ENCODE measurements at regions not wholly inside any gene's neighbourhood (a gene's known extent, or its start where the extent isn't known, plus 50 kb on each side); places are given as distances from the start of the nearest gene placed in this dataset.

DNA sequence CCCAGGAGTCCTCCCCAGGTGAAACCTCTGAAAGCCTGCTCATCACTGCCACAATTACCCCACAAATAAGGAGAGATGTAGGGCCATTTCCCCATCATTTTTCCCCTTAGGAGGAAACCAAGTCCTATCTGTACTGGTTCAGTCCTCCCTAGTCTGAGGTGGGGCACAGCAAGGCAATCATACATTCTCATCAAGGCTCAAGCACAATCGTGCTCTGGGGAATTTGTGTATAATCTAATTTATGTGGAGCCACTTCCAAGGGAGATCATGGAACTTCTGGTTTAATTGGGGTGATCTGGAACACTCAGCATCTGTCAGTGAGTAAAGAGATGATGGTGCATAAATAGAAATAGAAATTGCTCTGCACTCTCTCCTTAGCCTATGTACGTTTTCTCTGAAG, 546.9 kb downstream of the IGSF11 start:
- no peak overlapping the region for H3K4me3 ChIP-seq (ENCODE audit: control insufficient read depth, low read depth, low read length)
- DNase-seq (ENCODE audit: low read depth): no peak
- TF ChIP-seq, protein P1, sequence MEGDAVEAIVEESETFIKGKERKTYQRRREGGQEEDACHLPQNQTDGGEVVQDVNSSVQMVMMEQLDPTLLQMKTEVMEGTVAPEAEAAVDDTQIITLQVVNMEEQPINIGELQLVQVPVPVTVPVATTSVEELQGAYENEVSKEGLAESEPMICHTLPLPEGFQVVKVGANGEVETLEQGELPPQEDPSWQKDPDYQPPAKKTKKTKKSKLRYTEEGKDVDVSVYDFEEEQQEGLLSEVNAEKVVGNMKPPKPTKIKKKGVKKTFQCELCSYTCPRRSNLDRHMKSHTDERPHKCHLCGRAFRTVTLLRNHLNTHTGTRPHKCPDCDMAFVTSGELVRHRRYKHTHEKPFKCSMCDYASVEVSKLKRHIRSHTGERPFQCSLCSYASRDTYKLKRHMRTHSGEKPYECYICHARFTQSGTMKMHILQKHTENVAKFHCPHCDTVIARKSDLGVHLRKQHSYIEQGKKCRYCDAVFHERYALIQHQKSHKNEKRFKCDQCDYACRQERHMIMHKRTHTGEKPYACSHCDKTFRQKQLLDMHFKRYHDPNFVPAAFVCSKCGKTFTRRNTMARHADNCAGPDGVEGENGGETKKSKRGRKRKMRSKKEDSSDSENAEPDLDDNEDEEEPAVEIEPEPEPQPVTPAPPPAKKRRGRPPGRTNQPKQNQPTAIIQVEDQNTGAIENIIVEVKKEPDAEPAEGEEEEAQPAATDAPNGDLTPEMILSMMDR (IDR thresholded peaks at IDR 0.05; ENCODE audit: control insufficient read depth, insufficient read depth, low read depth, low read length, missing control alignments): no peak

- no peak for DNase-seq (ENCODE audit: low read depth)
Observed at GRCh38 chr3:118488732-118489131, 545.9 kb downstream of the IGSF11 start.

GRCh38 chr3:118495206-118495605, 539.4 kb downstream of the IGSF11 start:
- TF ChIP-seq, protein P1 (IDR thresholded peaks at IDR 0.05; ENCODE audit: control insufficient read depth, insufficient read depth, low read depth, low read length, missing control alignments): no peak
- no peak overlapping the region for H3K4me3 ChIP-seq (ENCODE audit: control insufficient read depth, low read depth, low read length)
- no peak for DNase-seq (ENCODE audit: low read depth)

More at GRCh38 chr3:118488732-118489131, 545.9 kb downstream of the IGSF11 start:
- H3K4me3 ChIP-seq (ENCODE audit: control insufficient read depth, low read depth, low read length): no peak overlapping the region
- TF ChIP-seq, protein P1 (IDR thresholded peaks at IDR 0.05; ENCODE audit: control insufficient read depth, insufficient read depth, low read depth, low read length, missing control alignments): no peak

GRCh38 chr3:118497274-118497673, 537.4 kb downstream of the IGSF11 start:
- TF ChIP-seq, protein P1 (IDR thresholded peaks at IDR 0.05; ENCODE audit: control insufficient read depth, insufficient read depth, low read depth, low read length, missing control alignments): no peak
- no peak for DNase-seq (ENCODE audit: low read depth)
- H3K4me3 ChIP-seq (ENCODE audit: control insufficient read depth, low read depth, low read length): no peak overlapping the region

- TF ChIP-seq, protein P1 (IDR thresholded peaks at IDR 0.05; ENCODE audit: control insufficient read depth, insufficient read depth, low read depth, low read length, missing control alignments): no peak
- DNase-seq (ENCODE audit: low read depth): no peak
- H3K4me3 ChIP-seq (ENCODE audit: control insufficient read depth, low read depth, low read length): no peak overlapping the region
Observed at GRCh38 chr3:118501152-118501551, 533.5 kb downstream of the IGSF11 start.

- TF ChIP-seq, protein P1 (IDR thresholded peaks at IDR 0.05; ENCODE audit: control insufficient read depth, insufficient read depth, low read depth, low read length, missing control alignments): no peak
- no peak for DNase-seq (ENCODE audit: low read depth)
- H3K4me3 ChIP-seq (ENCODE audit: control insufficient read depth, low read depth, low read length): no peak overlapping the region
Observed at GRCh38 chr3:118504906-118505305, 529.7 kb downstream of the IGSF11 start.

DNA sequence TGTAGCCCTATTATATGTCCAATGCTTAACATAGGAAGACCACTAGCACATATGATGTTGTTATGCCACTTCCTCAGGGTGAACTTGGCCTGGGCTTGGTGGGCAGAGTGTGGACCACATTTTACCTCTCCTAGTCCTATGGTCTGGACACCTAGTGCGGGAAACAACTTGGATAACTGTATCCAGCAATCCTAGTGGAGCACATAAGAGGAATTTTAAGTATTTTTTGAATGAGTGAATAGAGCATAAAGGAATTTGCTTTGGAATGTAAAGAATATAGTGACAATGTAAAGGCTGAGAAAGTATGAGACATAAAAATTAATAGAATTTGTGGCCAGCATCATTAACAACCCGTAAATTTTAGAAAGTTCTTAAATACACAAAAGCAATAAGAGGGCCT, 528.9 kb downstream of the IGSF11 start:
- DNase-seq (ENCODE audit: low read depth): no peak
- TF ChIP-seq, protein P1 (IDR thresholded peaks at IDR 0.05; ENCODE audit: control insufficient read depth, insufficient read depth, low read depth, low read length, missing control alignments): no peak
- no peak overlapping the region for H3K4me3 ChIP-seq (ENCODE audit: control insufficient read depth, low read depth, low read length)
